ENCODE measurements at regions not wholly inside any gene's neighbourhood (a gene's known extent, or its start where the extent isn't known, plus 50 kb on each side); places are given as distances from the start of the nearest gene placed in this dataset.
"Not testable (repeated sequence)": the region's sequence is repeated elsewhere in the genome, so short reads cannot be mapped to it uniquely, and the experiment has no call there.

GRCh38 chr20:30164389-30164788 is 1093.1 kb upstream of the DEFB115 start:
- DNase-seq, result not testable (repeated sequence)

GRCh38 chr20:30167540-30167939 is 1089.9 kb upstream of the DEFB115 start:
- no peak for DNase-seq

- no peak for DNase-seq
Observed at GRCh38 chr20:30168025-30168799, 1089.3 kb upstream of the DEFB115 start.

GRCh38 chr20:30168800-30169138 is 1088.7 kb upstream of the DEFB115 start:
- DNase-seq, result no peak

GRCh38 chr20:30175681-30176080 is 1081.8 kb upstream of the DEFB115 start:
- no peak for DNase-seq

GRCh38 chr20:30183124-30183523 is 1074.3 kb upstream of the DEFB115 start:
- DNase-seq, result not testable (repeated sequence)

GRCh38 chr20:30191785-30192184 is 1065.7 kb upstream of the DEFB115 start:
- not testable (repeated sequence) for DNase-seq

GRCh38 chr20:30234477-30234876 is 1023.0 kb upstream of the DEFB115 start:
- not testable (repeated sequence) for DNase-seq

- not testable (repeated sequence) for DNase-seq
Observed at GRCh38 chr20:30275073-30275472, 982.4 kb upstream of the DEFB115 start.

- no peak for DNase-seq
Observed at GRCh38 chr20:30281584-30282197, 975.8 kb upstream of the DEFB115 start.

- DNase-seq, result peak; percentile 31 to 44
Observed at GRCh38 chr20:30283476-30284280, 973.8 kb upstream of the DEFB115 start.

GRCh38 chr20:30284281-30284905 is 973.1 kb upstream of the DEFB115 start:
- no peak for DNase-seq

- DNase-seq, result no peak
Observed at GRCh38 chr20:30285677-30286076, 971.8 kb upstream of the DEFB115 start.

- DNase-seq, result no peak
Observed at GRCh38 chr20:30286157-30286556, 971.3 kb upstream of the DEFB115 start.

- not testable (repeated sequence) for DNase-seq
Observed at GRCh38 chr20:30287459-30287858, 970.0 kb upstream of the DEFB115 start.

- no peak for DNase-seq
Observed at GRCh38 chr20:30288346-30288745, 969.1 kb upstream of the DEFB115 start.

- not testable (repeated sequence) for DNase-seq
Observed at GRCh38 chr20:30289049-30289448, 968.4 kb upstream of the DEFB115 start.

- not testable (repeated sequence) for DNase-seq
Observed at GRCh38 chr20:30289711-30290141, 967.7 kb upstream of the DEFB115 start.

GRCh38 chr20:30290361-30291063 is 967.0 kb upstream of the DEFB115 start:
- not testable (repeated sequence) for DNase-seq

GRCh38 chr20:30291064-30291379 is 966.4 kb upstream of the DEFB115 start:
- not testable (repeated sequence) for DNase-seq

GRCh38 chr20:30291686-30292085 is 965.8 kb upstream of the DEFB115 start:
- not testable (repeated sequence) for DNase-seq

GRCh38 chr20:30295396-30295795 is 962.1 kb upstream of the DEFB115 start:
- not testable (repeated sequence) for DNase-seq

GRCh38 chr20:30295967-30296366 is 961.5 kb upstream of the DEFB115 start:
- not testable (repeated sequence) for DNase-seq

Measured in SW 1271 (cell line).